ENCODE measurements at regions not wholly inside any gene's neighbourhood (a gene's known extent, or its start where the extent isn't known, plus 50 kb on each side); places are given as distances from the start of the nearest gene placed in this dataset.
"Not testable (repeated sequence)": the region's sequence is repeated elsewhere in the genome, so short reads cannot be mapped to it uniquely, and the experiment has no call there.

GRCh38 chr3:194189243-194189791, 53.4 kb downstream of the HES1 start:
- H3K4me3 ChIP-seq, result no peak overlapping the region
- H3K9me3 ChIP-seq, result no peaks in the 10 kb centered on the region
- no peak for DNase-seq
- H3K4me1 ChIP-seq, result peaks cover 0 to 12% (median 3%) of the 10 kb centered on the region in 4 donors
- no peak for TF ChIP-seq CTCF (IDR thresholded peaks at IDR 0.05)
- no peaks in the 10 kb centered on the region for H3K36me3 ChIP-seq
- H3K27ac ChIP-seq, result no peak overlapping the region
- peaks cover 0 to 15% of the 10 kb centered on the region in 2 donors for H3K27me3 ChIP-seq
- intact Hi-C loops (cut with DNase I; ENCODE audit: low total_unique reads), result no loop called here

GRCh38 chr3:194191850-194192249, 55.9 kb downstream of the HES1 start:
- H3K4me3 ChIP-seq; intact Hi-C loops (cut with DNase I; ENCODE audit: low total_unique reads); H3K27ac ChIP-seq; H3K36me3 ChIP-seq; H3K9me3 ChIP-seq; H3K27me3 ChIP-seq; DNase-seq: not testable (repeated sequence)
- peaks cover 0 to 12% (median 3%) of the 10 kb centered on the region in 4 donors for H3K4me1 ChIP-seq

- Histone ChIP-seq H3K4me1 (peaks cover 0 to 5% (median 0%) of the 10 kb centered on the region in 4 donors), H3K9me3 (no peaks in the 10 kb centered on the region), H3K27me3 (peaks cover 0 to 12% of the 10 kb centered on the region in 2 donors), H3K4me3 (no peak overlapping the region), H3K36me3 (no peaks in the 10 kb centered on the region), H3K27ac (no peak overlapping the region)
- intact Hi-C loops (cut with DNase I; ENCODE audit: low total_unique reads), result no loop called here
- DNase-seq, result no peak
- no peak for TF ChIP-seq CTCF (IDR thresholded peaks at IDR 0.05)
Observed at GRCh38 chr3:194194051-194194756, 58.3 kb downstream of the HES1 start.

- no peaks in the 10 kb centered on the region for H3K36me3 ChIP-seq
- no peak for TF ChIP-seq CTCF (IDR thresholded peaks at IDR 0.05)
- intact Hi-C loops (cut with DNase I; ENCODE audit: low total_unique reads), result no loop called here
- DNase-seq, result no peak
- H3K9me3 ChIP-seq, result no peaks in the 10 kb centered on the region
- no peak overlapping the region for H3K4me3 ChIP-seq
- H3K4me1 ChIP-seq, result no peaks in the 10 kb centered on the region
- H3K27ac ChIP-seq, result no peak overlapping the region
- peaks cover 0 to 12% of the 10 kb centered on the region in 2 donors for H3K27me3 ChIP-seq
Observed at GRCh38 chr3:194194757-194195085, 58.8 kb downstream of the HES1 start.

- no peaks in the 10 kb centered on the region for H3K36me3 ChIP-seq
- DNase-seq, result no peak
- no peaks in the 10 kb centered on the region for H3K4me1 ChIP-seq
- intact Hi-C loops (cut with DNase I; ENCODE audit: low total_unique reads), result no loop called here
- no peak for TF ChIP-seq CTCF (IDR thresholded peaks at IDR 0.05)
- no peak overlapping the region for H3K27ac ChIP-seq
- peaks cover 0 to 12% of the 10 kb centered on the region in 2 donors for H3K27me3 ChIP-seq
- no peaks in the 10 kb centered on the region for H3K9me3 ChIP-seq
- H3K4me3 ChIP-seq, result no peak overlapping the region
Observed at GRCh38 chr3:194195611-194196010, 59.7 kb downstream of the HES1 start.

- intact Hi-C loops (cut with DNase I; ENCODE audit: low total_unique reads), result no loop called here
- peaks cover 0 to 17% of the 10 kb centered on the region in 2 donors for H3K27me3 ChIP-seq
- H3K4me1 ChIP-seq, result no peaks in the 10 kb centered on the region
- no peak for TF ChIP-seq CTCF (IDR thresholded peaks at IDR 0.05)
- no peak overlapping the region for H3K27ac ChIP-seq
- no peaks in the 10 kb centered on the region for H3K36me3 ChIP-seq
- no peak for DNase-seq
- H3K4me3 ChIP-seq, result no peak overlapping the region
- no peaks in the 10 kb centered on the region for H3K9me3 ChIP-seq
Observed at GRCh38 chr3:194196876-194197275, 60.9 kb downstream of the HES1 start.
